K562 (cell line): ENCODE measurements at regions not wholly inside any gene's neighbourhood (a gene's known extent, or its start where the extent isn't known, plus 50 kb on each side); places are given as distances from the start of the nearest gene placed in this dataset.
"Not testable (repeated sequence)": the region's sequence is repeated elsewhere in the genome, so short reads cannot be mapped to it uniquely, and the experiment has no call there.

Experiments used
- ATAC-seq: fragments of 200-7000 bp; cut with Tn5 transposase; 3 replicates; pipeline ENCODE4 v1.9.1; 2020; ENCODE audit warnings: moderate library complexity
- BruUV-seq: library from RNA; stranded (reverse); fragments of 400-500 nt; replicated peaks from 2 replicates; lab custom pipeline; 2021; lab: Mats Ljungman, UMichigan
- CTCF ChIA-PET: fragments of 300-600 bp; formaldehyde crosslinking; extraction: SDS; loops from one replicate; lab custom pipeline; 2021; ENCODE audit warnings: low intra/inter-chr PET ratio; lab: Yijun Ruan, JAX
- POLR2A ChIA-PET: fragments of 300-600, 350-650 bp; sonication (Branson Sonifier 250); formaldehyde crosslinking; extraction: SDS; loops from one replicate; lab custom pipeline; 2021; ENCODE audit warnings: antibody characterized with exemption, inconsistent platforms; lab: Yijun Ruan, JAX
- DNase-seq, 4 experiments: peaks; one replicate each; pipeline versions ENCODE4 v3.0.0 to v3.0.0-alpha.2; 2011 to 2018; ENCODE audit warnings: low spot score in 3 of 4, mixed read lengths in 3 of 4; ENCODE audit errors: extremely low read depth in 1 of 4
- FAIRE-seq: peaks from 2 replicates; lab custom pipeline; 2011; peaks lifted over from hg19 to GRCh38; lab: Jason Lieb, UNC
- H2AFZ ChIP-seq: 2 replicates; pipeline ENCODE4 v1.6.0; 2011; ENCODE audit warnings: low read depth, low read length, control low read depth, inconsistent platforms
- H3K27ac ChIP-seq: fragments of 200-600 bp; 3 replicates; pipeline ENCODE4 v1.8.0; 2011; ENCODE audit warnings: low read depth, mild to moderate bottlenecking, control low read depth, inconsistent platforms, low read length, moderate library complexity, mixed read lengths; ENCODE audit errors: extremely low read depth
- H3K27me3 ChIP-seq, 2 experiments: fragments of 300-600 bp in 1 of 2; 2 replicates in 1 of 2; 3 replicates in 1 of 2; pipeline versions ENCODE4 v1.6.0 to v1.8.0; 2011; ENCODE audit warnings: inconsistent platforms in 2 of 2, low read length in 2 of 2, mild to moderate bottlenecking in 1 of 2, mixed read lengths in 1 of 2, moderate library complexity in 1 of 2; ENCODE audit not compliant: control insufficient read depth in 2 of 2, insufficient read depth in 2 of 2
- H3K36me3 ChIP-seq: fragments of 300-600 bp; 3 replicates; pipeline ENCODE4 v1.8.0; 2011; ENCODE audit warnings: mild to moderate bottlenecking, low read length, inconsistent platforms; ENCODE audit not compliant: control insufficient read depth, insufficient read depth
- H3K4me1 ChIP-seq, 2 experiments: fragments of 200-600 bp in 1 of 2; replicated peaks in 1 of 2; 2 replicates in 1 of 2; 3 replicates in 1 of 2; pipeline versions ENCODE4 v1.5.1 to v1.8.0; 2011; ENCODE audit warnings: inconsistent platforms in 2 of 2, low read length in 2 of 2, mild to moderate bottlenecking in 1 of 2, mixed read lengths in 1 of 2, moderate library complexity in 1 of 2; ENCODE audit not compliant: control insufficient read depth in 2 of 2, insufficient read depth in 2 of 2
- H3K4me2 ChIP-seq: 2 replicates; pipeline ENCODE4 v1.6.1; 2011; ENCODE audit warnings: low read length, control low read depth, inconsistent platforms, mixed read lengths; ENCODE audit not compliant: insufficient read depth
- H3K4me3 ChIP-seq: fragments of 200-600 bp; sonication (generic), shearing (Covaris generic); 2 replicates; pipeline ENCODE4 v1.5.1; 2016; ENCODE audit warnings: control low read depth, inconsistent platforms
- H3K79me2 ChIP-seq: fragments of 200-600 bp; 3 replicates; pipeline ENCODE4 v1.8.0; 2011; ENCODE audit warnings: low read length, inconsistent platforms; ENCODE audit not compliant: control insufficient read depth, insufficient read depth
- H3K9ac ChIP-seq, 2 experiments: 2 replicates each; pipeline versions ENCODE4 v1.6.0 to v1.6.1; 2011; ENCODE audit warnings: low read depth in 2 of 2, low read length in 2 of 2, control low read depth in 1 of 2, inconsistent platforms in 1 of 2, mild to moderate bottlenecking in 1 of 2, mixed read lengths in 1 of 2; ENCODE audit not compliant: insufficient read depth in 1 of 2
- H3K9me1 ChIP-seq: one replicate; pipeline ENCODE4 v1.6.0; 2011; ENCODE audit warnings: inconsistent platforms, mild to moderate bottlenecking, low read length, moderate library complexity; ENCODE audit not compliant: control insufficient read depth, insufficient read depth
- H3K9me3 ChIP-seq: replicated peaks from 2 replicates; pipeline ENCODE4 v1.5.1; 2011; ENCODE audit warnings: low read depth, low read length, inconsistent platforms; ENCODE audit not compliant: control insufficient read depth, insufficient read depth
- H4K20me1 ChIP-seq: replicated peaks from 2 replicates; pipeline ENCODE4 v1.6.1; 2011; ENCODE audit warnings: low read length, inconsistent platforms, mixed read lengths; ENCODE audit not compliant: control insufficient read depth, insufficient read depth
- RAD21 ChIP-seq, 2 experiments: fragments of 250-450 bp in 1 of 2; fragments of 450-650 bp in 1 of 2; sonication (Bioruptor Pico) in 1 of 2; formaldehyde crosslinking in 1 of 2; IDR thresholded peaks in 1 of 2; conservative IDR thresholded peaks in 1 of 2; 2 replicates each; pipeline versions ENCODE4 v1.4.0 to v1.8.0; 2020 to 2022; ENCODE audit warnings: mild to moderate bottlenecking in 2 of 2, moderate library complexity in 1 of 2
- ZNF239 ChIP-seq: fragments of 250-450 bp; sonication (Bioruptor Pico); IDR thresholded peaks from 2 replicates; pipeline ENCODE4 v1.4.0; 2020; ENCODE audit warnings: mild to moderate bottlenecking
- WGBS: fragments of 100-300 bp; shearing (Covaris generic); methylation state at CpG from one replicate; pipeline ENCODE4 v1.1.6; 2016; ENCODE audit warnings: low coverage, mixed read lengths; ENCODE audit not compliant: insufficient coverage; ENCODE audit errors: missing lambda C conversion rate; 5-methylcytosine and 5-hydroxymethylcytosine counted together
- in situ Hi-C: fragments of 300-500 bp; cut with MboI; formaldehyde crosslinking; loops from 4 replicates; pipeline ENCODE4 v1.15.0; 2018; ENCODE audit warnings: inconsistent platforms, mixed read lengths
- intact Hi-C: fragments of 100-400 bp; cut with micrococcal nuclease; formaldehyde crosslinking; loops from 2 replicates; pipeline ENCODE4 v1.14.2; 2022

DNA sequence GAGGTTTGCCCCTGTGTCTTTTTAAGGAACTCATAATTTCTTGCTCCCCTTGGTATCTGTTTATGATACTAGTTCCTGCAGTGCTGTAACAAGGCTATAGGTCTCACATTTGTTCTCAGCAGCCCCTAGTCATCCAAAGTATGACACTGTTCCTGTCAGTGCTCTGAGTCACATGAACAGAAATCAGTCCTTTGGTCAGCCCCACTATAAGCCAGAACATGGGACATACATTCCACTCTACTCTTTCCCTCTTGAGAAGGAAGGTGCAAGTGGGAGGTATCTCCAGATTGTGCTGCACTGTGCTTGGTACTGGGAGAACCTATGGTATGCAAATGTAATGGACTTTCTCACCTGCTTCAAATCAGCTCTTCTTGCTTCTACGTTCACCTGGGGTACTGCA lies 87.0 kb downstream of the IARS1 start:
- 0 out of 5 replicates have a peak, but pooled peaks cover 0 to 2% of the 10 kb centered on the region in 2 experiments for H3K4me1 ChIP-seq
- H3K79me2 ChIP-seq: no peaks in the 10 kb centered on the region
- no peaks in the 10 kb centered on the region for H3K9me1 ChIP-seq
- POLR2A ChIA-PET: interaction anchor here (0.8 to 1.8 kb wide), 2 partner anchors 12 to 13 kb away, joined by 5 to 6 read pairs; no protein-coding TSS in a partner anchor
- FAIRE-seq: no peak
- H4K20me1 ChIP-seq: no peaks in the 10 kb centered on the region
- WGBS: 62% methylated on average over 1 of the region's 1 CpG
- CTCF ChIA-PET: interaction anchor here (0.6 kb wide), 1 partner anchor 66 kb away, joined by 3 read pairs; no protein-coding TSS in a partner anchor
- intact Hi-C loops (no loop called here), in situ Hi-C loops (loop anchor here (5.0 kb wide), 1 partner anchor 69 kb away; no protein-coding TSS in a partner anchor)
- no peak overlapping the region for H3K27ac ChIP-seq
- H3K27me3 ChIP-seq: no peaks in the 10 kb centered on the region
- H3K36me3 ChIP-seq: peaks cover 34% of the 10 kb centered on the region
- TF ChIP-seq ZNF239 (CRISPR knock-in tag): no peak
- 0 out of 4 replicates have a peak, but pooled peaks of 1 of the 2 experiments have one; percentile 7 for TF ChIP-seq RAD21 (CRISPR knock-in tag; conservative IDR thresholded peaks at IDR 0.05 in 1 of 2, IDR thresholded peaks at IDR 0.05 in 1 of 2)
- no peak overlapping the region for H3K9ac ChIP-seq
- no peak overlapping the region for H3K4me3 ChIP-seq
- H3K9me3 ChIP-seq: no peaks in the 10 kb centered on the region; the same call in 1 of the 2 replicates
- peak; percentile 41 for ATAC-seq
- no peak overlapping the region for H2AFZ ChIP-seq
- no TSS peak for BruUV-seq
- DNase-seq: no peak
- H3K4me2 ChIP-seq: no peak overlapping the region

DNA sequence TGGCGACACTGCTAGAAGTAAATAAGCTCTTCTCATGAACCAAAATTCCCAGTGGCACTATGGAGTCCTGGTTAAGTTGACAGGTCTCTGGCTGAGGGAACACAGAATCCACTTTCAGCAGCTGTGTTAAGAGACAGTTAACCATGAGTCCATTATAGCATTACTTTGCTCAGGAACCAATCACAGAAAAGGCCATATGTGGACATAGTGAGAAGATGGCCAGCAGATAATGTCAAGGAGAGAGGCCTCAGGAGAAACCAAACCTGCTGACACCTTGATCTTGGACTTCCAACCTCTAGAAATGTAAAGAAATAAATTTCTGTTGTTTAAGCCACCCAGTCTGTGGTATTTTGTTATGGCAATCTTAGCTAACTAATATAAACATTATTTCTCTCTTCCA lies 88.7 kb upstream of the SPTLC1 start:
- H3K9me3 ChIP-seq, H3K4me1 ChIP-seq, H3K9ac ChIP-seq, H3K27ac ChIP-seq, H3K27me3 ChIP-seq, H3K36me3 ChIP-seq, H3K79me2 ChIP-seq, H3K4me3 ChIP-seq, CTCF ChIA-PET, DNase-seq, H4K20me1 ChIP-seq, FAIRE-seq, intact Hi-C loops, H3K4me2 ChIP-seq, BruUV-seq, H3K9me1 ChIP-seq, in situ Hi-C loops, H2AFZ ChIP-seq: not testable (repeated sequence)
- POLR2A ChIA-PET: interaction anchor here (0.8 kb wide), 1 partner anchor 64 kb away, joined by 3 read pairs; no protein-coding TSS in a partner anchor
- ATAC-seq: peak; percentile 24; the same call in 1 of the 3 replicates
- WGBS: 88% methylated on average over 1 of the region's 1 CpG
